Calu3 (cell line): ENCODE measurements at regions not wholly inside any gene's neighbourhood (a gene's known extent, or its start where the extent isn't known, plus 50 kb on each side); places are given as distances from the start of the nearest gene placed in this dataset.

Source experiments
- BruUV-seq: library from RNA; stranded (reverse); fragments of 400-500 nt; replicated peaks from 2 replicates; lab custom pipeline; 2021; lab: Mats Ljungman, UMichigan
- CTCF ChIA-PET: fragments of 300-600 bp; sonication (Branson Sonifier 250); formaldehyde crosslinking; loops from one replicate; lab custom pipeline; 2022; ENCODE audit warnings: antibody characterized with exemption; lab: Charles Lee
- DNase-seq: peaks from one replicate; pipeline ENCODE4 v3.0.0; 2022
- H3K27ac Mint-ChIP-seq: one replicate; pipeline ENCODE4 v1.8.0; 2022; ENCODE audit warnings: mixed read lengths; ENCODE audit not compliant: unreplicated experiment
- H3K27me3 Mint-ChIP-seq: one replicate; pipeline ENCODE4 v1.8.0; 2022; ENCODE audit warnings: mixed read lengths; ENCODE audit not compliant: unreplicated experiment
- H3K36me3 Mint-ChIP-seq: one replicate; pipeline ENCODE4 v1.8.0; 2022; ENCODE audit warnings: mild to moderate bottlenecking, moderate library complexity, mixed read lengths; ENCODE audit not compliant: insufficient read depth, unreplicated experiment
- H3K4me1 Mint-ChIP-seq: one replicate; pipeline ENCODE4 v1.8.0; 2022; ENCODE audit warnings: mild to moderate bottlenecking, low read depth, mixed read lengths; ENCODE audit not compliant: unreplicated experiment
- H3K4me3 Mint-ChIP-seq: one replicate; pipeline ENCODE4 v1.8.0; 2022; ENCODE audit warnings: mild to moderate bottlenecking, low read depth, moderate library complexity, mixed read lengths; ENCODE audit not compliant: unreplicated experiment
- H3K9me3 Mint-ChIP-seq: one replicate; pipeline ENCODE4 v1.8.0; 2022; ENCODE audit warnings: low read depth, mixed read lengths; ENCODE audit not compliant: unreplicated experiment
- intact Hi-C: fragments of 100-400 bp; cut with micrococcal nuclease; formaldehyde crosslinking; loops from one replicate; pipeline ENCODE4 v1.10.0; 2022; ENCODE audit not compliant: unreplicated experiment
- TF ChIP-seq, protein P1 (sequence below): fragments of 200-600 bp; IDR thresholded peaks from one replicate; pipeline ENCODE4 v1.8.0; 2022; ENCODE audit warnings: antibody characterized with exemption; ENCODE audit not compliant: unreplicated experiment

GRCh38 chr1:157315544-157315943 is 177.3 kb upstream of the ETV3 start:
- DNase-seq = no peak
- Mint-ChIP-seq H3K27ac (no peak overlapping the region), H3K27me3 (peaks cover 42% of the 10 kb centered on the region), H3K4me3 (no peak overlapping the region), H3K9me3 (peaks cover 2% of the 10 kb centered on the region), H3K4me1 (peaks cover 7% of the 10 kb centered on the region), H3K36me3 (no peaks in the 10 kb centered on the region)
- BruUV-seq = no TSS peak
- intact Hi-C loops = no loop called here
- CTCF ChIA-PET = no interaction called here
- TF ChIP-seq, protein P1, sequence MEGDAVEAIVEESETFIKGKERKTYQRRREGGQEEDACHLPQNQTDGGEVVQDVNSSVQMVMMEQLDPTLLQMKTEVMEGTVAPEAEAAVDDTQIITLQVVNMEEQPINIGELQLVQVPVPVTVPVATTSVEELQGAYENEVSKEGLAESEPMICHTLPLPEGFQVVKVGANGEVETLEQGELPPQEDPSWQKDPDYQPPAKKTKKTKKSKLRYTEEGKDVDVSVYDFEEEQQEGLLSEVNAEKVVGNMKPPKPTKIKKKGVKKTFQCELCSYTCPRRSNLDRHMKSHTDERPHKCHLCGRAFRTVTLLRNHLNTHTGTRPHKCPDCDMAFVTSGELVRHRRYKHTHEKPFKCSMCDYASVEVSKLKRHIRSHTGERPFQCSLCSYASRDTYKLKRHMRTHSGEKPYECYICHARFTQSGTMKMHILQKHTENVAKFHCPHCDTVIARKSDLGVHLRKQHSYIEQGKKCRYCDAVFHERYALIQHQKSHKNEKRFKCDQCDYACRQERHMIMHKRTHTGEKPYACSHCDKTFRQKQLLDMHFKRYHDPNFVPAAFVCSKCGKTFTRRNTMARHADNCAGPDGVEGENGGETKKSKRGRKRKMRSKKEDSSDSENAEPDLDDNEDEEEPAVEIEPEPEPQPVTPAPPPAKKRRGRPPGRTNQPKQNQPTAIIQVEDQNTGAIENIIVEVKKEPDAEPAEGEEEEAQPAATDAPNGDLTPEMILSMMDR = no peak

GRCh38 chr1:157314408-157314807 is 176.2 kb upstream of the ETV3 start:
- Mint-ChIP-seq H3K36me3 (no peaks in the 10 kb centered on the region), H3K4me3 (no peak overlapping the region), H3K4me1 (peaks cover 7% of the 10 kb centered on the region), H3K27me3 (peaks cover 42% of the 10 kb centered on the region), H3K9me3 (peaks cover 2% of the 10 kb centered on the region), H3K27ac (no peak overlapping the region)
- TF ChIP-seq, protein P1 = no peak
- no peak for DNase-seq
- CTCF ChIA-PET = no interaction called here
- BruUV-seq = no TSS peak
- intact Hi-C loops = loop anchor here (5.0 kb wide), 1 partner anchor 122 kb away; no protein-coding TSS in a partner anchor

DNA sequence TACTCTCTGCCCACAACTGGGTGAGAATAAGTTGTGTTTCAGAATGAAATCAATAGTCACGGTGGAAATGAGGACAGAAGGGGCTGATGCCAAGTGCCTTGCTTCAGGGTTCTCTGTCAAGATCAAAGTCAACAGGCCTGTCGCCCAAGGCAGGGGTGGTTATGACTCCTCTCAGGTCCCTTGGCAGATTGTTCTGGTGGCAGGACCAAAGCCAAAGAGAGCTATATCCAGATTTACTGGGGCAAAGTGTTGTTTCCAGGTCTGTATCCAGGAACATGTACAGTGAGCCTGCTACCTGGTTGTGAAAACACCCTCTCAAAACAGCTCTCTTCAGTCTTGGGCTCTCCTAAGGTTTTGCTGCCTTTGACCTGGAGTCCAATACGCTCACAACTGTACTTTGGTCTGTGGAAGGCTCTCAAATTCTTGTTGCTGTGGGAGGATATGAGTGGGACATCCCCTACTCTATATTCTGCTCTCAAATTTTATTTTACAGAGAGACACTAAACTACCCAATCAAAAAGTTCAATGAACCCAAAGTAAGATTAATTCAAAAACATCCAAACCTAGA is 175.1 kb upstream of the ETV3 start:
- CTCF ChIA-PET = no interaction called here
- no peak overlapping the region for H3K27ac Mint-ChIP-seq
- H3K4me3 Mint-ChIP-seq = no peak overlapping the region
- H3K27me3 Mint-ChIP-seq = peaks cover 42% of the 10 kb centered on the region
- H3K9me3 Mint-ChIP-seq = peaks cover 2% of the 10 kb centered on the region
- intact Hi-C loops = loop anchor here (5.0 kb wide), 1 partner anchor 121 kb away; no protein-coding TSS in a partner anchor
- no peak for DNase-seq
- H3K4me1 Mint-ChIP-seq = peaks cover 7% of the 10 kb centered on the region
- TF ChIP-seq, protein P1 = no peak
- no TSS peak for BruUV-seq
- no peaks in the 10 kb centered on the region for H3K36me3 Mint-ChIP-seq

- peaks cover 42% of the 10 kb centered on the region for H3K27me3 Mint-ChIP-seq
- H3K36me3 Mint-ChIP-seq = no peaks in the 10 kb centered on the region
- TF ChIP-seq, protein P1 = no peak
- intact Hi-C loops = loop anchor here (5.0 kb wide), 1 partner anchor 120 kb away; no protein-coding TSS in a partner anchor
- H3K4me3 Mint-ChIP-seq = no peak overlapping the region
- CTCF ChIA-PET = no interaction called here
- no peak for DNase-seq
- peaks cover 2% of the 10 kb centered on the region for H3K9me3 Mint-ChIP-seq
- H3K27ac Mint-ChIP-seq = no peak overlapping the region
- H3K4me1 Mint-ChIP-seq = peaks cover 7% of the 10 kb centered on the region
- BruUV-seq = no TSS peak
Observed at GRCh38 chr1:157312082-157312812, 174.1 kb upstream of the ETV3 start.
